ENCODE measurements at regions not wholly inside any gene's neighbourhood (a gene's known extent, or its start where the extent isn't known, plus 50 kb on each side); places are given as distances from the start of the nearest gene placed in this dataset.

- Histone ChIP-seq H3K27me3 (ENCODE audit: control insufficient read depth, insufficient read depth, low read length) (no peaks in the 10 kb centered on the region), H3K4me1 (ENCODE audit: control insufficient read depth in 2 of 3, insufficient read depth in 2 of 3, low read depth in 1 of 3, low read length in 3 of 3) (no peaks in the 10 kb centered on the region)
Observed at GRCh38 chr11:113568566-113568965, 93.4 kb upstream of the DRD2 start.

GRCh38 chr11:113567867-113568544, 92.8 kb upstream of the DRD2 start:
- FAIRE-seq, result no peak
- Histone ChIP-seq H3K36me3 (ENCODE audit: control insufficient read depth in 2 of 3, insufficient read depth in 3 of 3, low read length in 3 of 3) (no peaks in the 10 kb centered on the region), H3K4me1 (ENCODE audit: control insufficient read depth in 2 of 3, insufficient read depth in 2 of 3, low read depth in 1 of 3, low read length in 3 of 3) (no peaks in the 10 kb centered on the region), H3K27me3 (ENCODE audit: control insufficient read depth, insufficient read depth, low read length) (no peaks in the 10 kb centered on the region), H3K4me3 (ENCODE audit: low read length in 3 of 3) (no peak overlapping the region), H3K9me3 (ENCODE audit: control insufficient read depth in 2 of 3, insufficient read depth in 1 of 3, low read length in 3 of 3) (no peaks in the 10 kb centered on the region), H3K27ac (ENCODE audit: low read depth in 2 of 2, low read length in 2 of 2) (no peak overlapping the region), H3K9ac (ENCODE audit: low read length in 3 of 3) (no peak overlapping the region)
- intact Hi-C loops (cut with DNase I), result no loop called here
- no peak for DNase-seq
- TF ChIP-seq, protein P1, sequence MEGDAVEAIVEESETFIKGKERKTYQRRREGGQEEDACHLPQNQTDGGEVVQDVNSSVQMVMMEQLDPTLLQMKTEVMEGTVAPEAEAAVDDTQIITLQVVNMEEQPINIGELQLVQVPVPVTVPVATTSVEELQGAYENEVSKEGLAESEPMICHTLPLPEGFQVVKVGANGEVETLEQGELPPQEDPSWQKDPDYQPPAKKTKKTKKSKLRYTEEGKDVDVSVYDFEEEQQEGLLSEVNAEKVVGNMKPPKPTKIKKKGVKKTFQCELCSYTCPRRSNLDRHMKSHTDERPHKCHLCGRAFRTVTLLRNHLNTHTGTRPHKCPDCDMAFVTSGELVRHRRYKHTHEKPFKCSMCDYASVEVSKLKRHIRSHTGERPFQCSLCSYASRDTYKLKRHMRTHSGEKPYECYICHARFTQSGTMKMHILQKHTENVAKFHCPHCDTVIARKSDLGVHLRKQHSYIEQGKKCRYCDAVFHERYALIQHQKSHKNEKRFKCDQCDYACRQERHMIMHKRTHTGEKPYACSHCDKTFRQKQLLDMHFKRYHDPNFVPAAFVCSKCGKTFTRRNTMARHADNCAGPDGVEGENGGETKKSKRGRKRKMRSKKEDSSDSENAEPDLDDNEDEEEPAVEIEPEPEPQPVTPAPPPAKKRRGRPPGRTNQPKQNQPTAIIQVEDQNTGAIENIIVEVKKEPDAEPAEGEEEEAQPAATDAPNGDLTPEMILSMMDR (IDR thresholded peaks at IDR 0.05; ENCODE audit: borderline replicate concordance, extremely low read depth, insufficient read depth), result no peak

More at GRCh38 chr11:113568566-113568965, 93.4 kb upstream of the DRD2 start:
- H3K36me3 ChIP-seq (ENCODE audit: control insufficient read depth in 2 of 3, insufficient read depth in 3 of 3, low read length in 3 of 3), result no peaks in the 10 kb centered on the region
- DNase-seq, result no peak
- no peak overlapping the region for H3K27ac ChIP-seq (ENCODE audit: low read depth in 2 of 2, low read length in 2 of 2)
- intact Hi-C loops (cut with DNase I), result no loop called here
- no peaks in the 10 kb centered on the region for H3K9me3 ChIP-seq (ENCODE audit: control insufficient read depth in 2 of 3, insufficient read depth in 1 of 3, low read length in 3 of 3)
- FAIRE-seq, result no peak
- H3K9ac ChIP-seq (ENCODE audit: low read length in 3 of 3), result no peak overlapping the region
- H3K4me3 ChIP-seq (ENCODE audit: low read length in 3 of 3), result no peak overlapping the region
- TF ChIP-seq, protein P1 (IDR thresholded peaks at IDR 0.05; ENCODE audit: borderline replicate concordance, extremely low read depth, insufficient read depth), result no peak

DNA sequence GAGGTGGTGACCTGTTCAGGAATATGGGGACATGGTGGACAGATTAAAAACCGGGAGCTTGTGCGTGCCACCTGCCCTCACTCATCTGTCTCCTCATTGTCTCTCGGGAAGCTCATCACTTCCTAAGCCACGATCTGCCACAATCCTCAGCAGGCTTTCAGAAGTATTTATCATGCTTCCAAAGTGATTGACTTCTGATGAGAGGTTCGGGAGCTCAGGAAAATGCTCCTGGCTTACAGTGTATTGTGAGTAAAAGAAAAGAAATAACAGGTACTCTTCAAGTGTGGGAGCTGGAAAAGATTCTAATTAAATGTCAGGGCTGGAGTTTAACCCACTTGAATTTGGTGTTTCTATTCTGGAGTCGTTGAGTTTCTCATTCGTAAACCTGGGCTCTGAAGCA, 91.9 kb upstream of the DRD2 start:
- H3K4me1 ChIP-seq (ENCODE audit: control insufficient read depth in 2 of 3, insufficient read depth in 2 of 3, low read depth in 1 of 3, low read length in 3 of 3), result no peaks in the 10 kb centered on the region
- no peak overlapping the region for H3K4me3 ChIP-seq (ENCODE audit: low read length in 3 of 3)
- no peaks in the 10 kb centered on the region for H3K9me3 ChIP-seq (ENCODE audit: control insufficient read depth in 2 of 3, insufficient read depth in 1 of 3, low read length in 3 of 3)
- H3K27ac ChIP-seq (ENCODE audit: low read depth in 2 of 2, low read length in 2 of 2), result no peak overlapping the region
- no peak for DNase-seq
- TF ChIP-seq, protein P1 (IDR thresholded peaks at IDR 0.05; ENCODE audit: borderline replicate concordance, extremely low read depth, insufficient read depth), result no peak
- H3K36me3 ChIP-seq (ENCODE audit: control insufficient read depth in 2 of 3, insufficient read depth in 3 of 3, low read length in 3 of 3), result no peaks in the 10 kb centered on the region
- H3K27me3 ChIP-seq (ENCODE audit: control insufficient read depth, insufficient read depth, low read length), result no peaks in the 10 kb centered on the region
- no peak overlapping the region for H3K9ac ChIP-seq (ENCODE audit: low read length in 3 of 3)
- no peak for FAIRE-seq
- intact Hi-C loops (cut with DNase I), result no loop called here

All from kidney (tissue), 13 donors.